ENCODE measurements at regions not wholly inside any gene's neighbourhood (a gene's known extent, or its start where the extent isn't known, plus 50 kb on each side); places are given as distances from the start of the nearest gene placed in this dataset.
"Not testable (repeated sequence)": the region's sequence is repeated elsewhere in the genome, so short reads cannot be mapped to it uniquely, and the experiment has no call there.

DNA sequence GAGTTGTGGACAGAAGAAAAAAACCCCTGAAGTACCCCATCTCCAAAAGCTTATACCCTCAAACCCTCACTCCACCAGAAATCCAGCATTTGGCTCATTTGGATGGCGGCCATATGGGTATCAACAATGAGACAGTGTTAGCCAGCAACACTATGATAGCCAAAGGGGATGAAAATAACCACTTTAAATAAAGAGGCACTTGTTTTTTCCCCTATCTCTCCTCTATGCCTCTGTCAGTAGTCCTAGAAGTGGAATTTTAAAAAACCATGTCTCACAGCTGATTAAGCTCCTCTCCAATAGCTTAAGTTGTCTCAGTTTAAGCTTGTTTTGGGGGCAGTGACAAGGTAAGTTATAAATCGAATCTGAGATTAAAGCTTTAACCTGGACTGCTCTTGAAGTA lies 124.0 kb downstream of the MOSPD2 start:
- no peak overlapping the region for H3K4me3 ChIP-seq (ENCODE audit: low read depth, low read length)
- no peak overlapping the region for H2AFZ ChIP-seq (ENCODE audit: insufficient read depth, low read length, poor library complexity)
- no peak overlapping the region for H2BK5ac ChIP-seq (ENCODE audit: low read depth, low read length, poor library complexity)
- no CpG with 5 or more reads among the region's 2 CpGs for WGBS (ENCODE audit: extremely low coverage, insufficient coverage, insufficient read length)
- DNase-seq: no peak
- no peak overlapping the region for H3K4ac ChIP-seq (ENCODE audit: low read depth, low read length)
- no peaks in the 10 kb centered on the region for H3K27me3 ChIP-seq (ENCODE audit: insufficient read depth, low read length)
- H3K4me2 ChIP-seq (ENCODE audit: low read length): no peak overlapping the region
- no peaks in the 10 kb centered on the region for H3K9me3 ChIP-seq (ENCODE audit: insufficient read depth, low read depth, low read length)
- H3K9ac ChIP-seq (ENCODE audit: low read length): no peak overlapping the region
- H3K27ac ChIP-seq (ENCODE audit: low read depth, low read length): no peak overlapping the region
- no peaks in the 10 kb centered on the region for H3K79me2 ChIP-seq (ENCODE audit: control insufficient read depth, insufficient read depth, low read length, poor library complexity)
- no peak overlapping the region for H3K23ac ChIP-seq (ENCODE audit: low read length)
- H4K91ac ChIP-seq (ENCODE audit: low read depth, low read length): no peak overlapping the region
- no peak overlapping the region for H2BK120ac ChIP-seq (ENCODE audit: insufficient read depth, low read length, poor library complexity)
- H3K4me1 ChIP-seq (ENCODE audit: control insufficient read depth in 1 of 2, insufficient read depth in 2 of 2, low read length in 2 of 2): no peaks in the 10 kb centered on the region
- H4K12ac ChIP-seq (ENCODE audit: low read depth, low read length): no peak overlapping the region
- no peak overlapping the region for H4K8ac ChIP-seq (ENCODE audit: low read depth, low read length)
- H2BK12ac ChIP-seq (ENCODE audit: low read length): no peak overlapping the region
- H3K14ac ChIP-seq (ENCODE audit: low read length): no peak overlapping the region
- H3K79me1 ChIP-seq (ENCODE audit: low read length): no peaks in the 10 kb centered on the region
- H3K18ac ChIP-seq (ENCODE audit: low read length): no peak overlapping the region
- H3K36me3 ChIP-seq (ENCODE audit: control insufficient read depth in 1 of 2, insufficient read depth in 2 of 2, low read length in 2 of 2): no peaks in the 10 kb centered on the region
- no peak overlapping the region for H2AK5ac ChIP-seq (ENCODE audit: low read length)

- not testable (repeated sequence) for H2BK120ac ChIP-seq (ENCODE audit: insufficient read depth, low read length, poor library complexity)
These were observed 111.2 kb downstream of the MOSPD2 start for GRCh38 chrX:14984425-14984824.

More at GRCh38 chrX:14984425-14984824, 111.2 kb downstream of the MOSPD2 start:
- not testable (repeated sequence) for H3K27ac ChIP-seq (ENCODE audit: low read depth, low read length); H3K4me2 ChIP-seq (ENCODE audit: low read length); H3K23ac ChIP-seq (ENCODE audit: low read length); H3K18ac ChIP-seq (ENCODE audit: low read length); H3K4ac ChIP-seq (ENCODE audit: low read depth, low read length); H3K9me3 ChIP-seq (ENCODE audit: insufficient read depth, low read depth, low read length); H4K91ac ChIP-seq (ENCODE audit: low read depth, low read length); H2BK5ac ChIP-seq (ENCODE audit: low read depth, low read length, poor library complexity); H4K8ac ChIP-seq (ENCODE audit: low read depth, low read length); DNase-seq; H2AK5ac ChIP-seq (ENCODE audit: low read length); H3K36me3 ChIP-seq (ENCODE audit: control insufficient read depth in 1 of 2, insufficient read depth in 2 of 2, low read length in 2 of 2); H3K79me1 ChIP-seq (ENCODE audit: low read length); H2BK12ac ChIP-seq (ENCODE audit: low read length); H2AFZ ChIP-seq (ENCODE audit: insufficient read depth, low read length, poor library complexity); H3K27me3 ChIP-seq (ENCODE audit: insufficient read depth, low read length); H4K12ac ChIP-seq (ENCODE audit: low read depth, low read length); H3K14ac ChIP-seq (ENCODE audit: low read length); H3K4me1 ChIP-seq (ENCODE audit: control insufficient read depth in 1 of 2, insufficient read depth in 2 of 2, low read length in 2 of 2); H3K4me3 ChIP-seq (ENCODE audit: low read depth, low read length); H3K79me2 ChIP-seq (ENCODE audit: control insufficient read depth, insufficient read depth, low read length, poor library complexity); H3K9ac ChIP-seq (ENCODE audit: low read length)
- no CpG with 5 or more reads among the region's 5 CpGs for WGBS (ENCODE audit: extremely low coverage, insufficient coverage, insufficient read length)

Data from trophoblast cell (in vitro differentiated cells and primary cell).